ENCODE measurements at regions not wholly inside any gene's neighbourhood (a gene's known extent, or its start where the extent isn't known, plus 50 kb on each side); places are given as distances from the start of the nearest gene placed in this dataset.

DNA sequence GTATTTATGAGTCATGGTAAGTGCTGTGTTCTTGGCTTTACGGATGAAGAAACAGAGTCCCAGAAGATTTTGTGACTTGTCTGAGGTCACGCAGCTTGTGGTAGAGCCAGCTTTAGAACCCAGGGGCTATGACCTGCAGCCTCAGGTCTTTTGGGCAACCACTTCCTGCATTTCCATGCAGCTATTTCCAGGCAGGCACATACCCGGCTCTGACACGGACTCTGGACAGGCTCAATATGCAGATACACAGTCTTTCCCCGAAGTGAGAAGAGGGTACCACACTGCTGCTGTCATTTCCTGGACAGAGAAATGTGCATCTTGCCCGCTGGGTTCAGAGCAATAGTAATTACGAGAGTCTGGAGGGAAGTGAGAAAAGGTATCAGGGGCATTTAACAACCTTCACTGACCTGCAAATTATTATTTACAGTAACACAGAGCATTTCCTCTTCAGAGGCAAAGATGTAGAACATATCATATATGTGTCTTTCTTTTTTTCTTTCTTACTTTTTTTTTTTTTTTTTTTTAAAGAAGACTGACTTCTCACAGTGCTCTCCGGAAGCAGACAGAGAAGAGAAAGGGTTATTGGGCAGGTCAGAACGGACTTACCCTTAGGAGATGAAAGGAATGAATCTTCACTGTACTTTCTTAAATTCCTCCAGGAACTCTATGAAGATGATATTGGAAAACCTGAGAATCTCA lies 185.1 kb downstream of the CLIC5 start:
- DNase-seq (ENCODE audit: low read depth, low spot score) = no peak

DNA sequence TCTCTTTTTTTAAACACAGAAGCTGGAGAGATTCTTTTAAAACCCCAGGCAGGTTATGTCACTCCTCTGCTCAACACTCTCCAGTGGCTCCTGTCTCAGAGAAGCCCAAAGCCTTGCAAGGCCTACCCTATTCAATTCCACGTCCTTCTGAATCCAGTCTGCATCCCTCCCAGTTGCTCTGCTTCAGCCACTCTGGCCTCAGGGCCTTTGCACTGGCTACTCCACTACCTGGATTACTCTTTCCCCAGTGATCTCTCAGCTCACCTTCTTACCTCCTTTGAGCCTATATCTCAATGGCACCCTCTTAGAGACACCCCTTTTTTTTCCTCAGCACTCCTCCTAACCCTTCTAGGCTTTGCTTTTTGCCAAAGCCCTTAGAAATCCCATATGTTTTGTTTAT lies 185.8 kb downstream of the CLIC5 start:
- no peak for DNase-seq (ENCODE audit: low read depth, low spot score)

- DNase-seq (ENCODE audit: low read depth, low spot score) = no peak
Observed at GRCh38 chr6:45827952-45828530, 187.6 kb downstream of the CLIC5 start.

DNA sequence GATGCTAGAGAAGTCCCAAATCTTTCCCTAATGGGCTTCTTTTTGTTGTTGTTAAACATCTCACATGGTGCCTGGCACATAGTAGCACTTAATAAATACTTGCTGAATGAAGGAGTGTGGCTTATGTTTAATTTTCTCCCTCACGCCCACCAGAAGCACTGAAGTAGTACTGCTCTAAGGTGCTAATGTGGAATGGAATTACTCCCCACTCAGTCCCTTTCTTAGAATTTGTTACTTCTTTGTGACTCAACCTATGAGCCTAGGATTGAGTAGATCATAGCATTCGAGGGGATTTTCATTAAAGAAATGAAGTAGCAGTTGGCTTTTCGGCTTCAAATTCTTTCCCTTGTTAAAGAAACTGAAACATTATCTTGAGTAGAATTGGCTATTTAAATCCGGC lies 192.8 kb downstream of the CLIC5 start:
- no peak for DNase-seq (ENCODE audit: low read depth, low spot score)

- DNase-seq (ENCODE audit: low read depth, low spot score) = no peak
Observed at GRCh38 chr6:45822246-45822812, 193.3 kb downstream of the CLIC5 start.

DNA sequence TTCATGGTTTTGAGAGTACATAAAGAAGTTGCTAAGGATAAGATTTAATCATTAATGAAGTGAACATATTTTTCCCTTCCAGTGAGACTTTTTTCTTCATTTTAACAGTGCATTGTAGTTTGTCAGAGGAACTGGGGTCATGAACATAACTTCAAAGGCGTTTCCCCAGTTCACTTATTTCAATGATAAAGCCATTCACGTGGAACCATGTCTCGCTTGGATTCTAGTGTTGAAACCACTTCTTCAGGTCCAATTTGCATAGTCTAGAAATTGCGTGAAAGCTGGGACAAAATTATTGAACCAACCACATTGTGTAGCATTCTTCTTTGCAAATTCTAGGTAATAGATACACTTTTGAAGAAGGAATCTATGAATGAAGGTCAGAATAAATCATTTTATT lies 197.0 kb downstream of the CLIC5 start:
- DNase-seq (ENCODE audit: low read depth, low spot score) = no peak

- DNase-seq (ENCODE audit: low read depth, low spot score) = no peak
Observed at GRCh38 chr6:45816674-45817297, 198.9 kb downstream of the CLIC5 start.

GRCh38 chr6:45815466-45816125 lies 200.1 kb downstream of the CLIC5 start:
- no peak for DNase-seq (ENCODE audit: low read depth, low spot score)

GRCh38 chr6:45814772-45815171 lies 200.9 kb downstream of the CLIC5 start:
- no peak for DNase-seq (ENCODE audit: low read depth, low spot score)

GRCh38 chr6:45813943-45814342 lies 201.7 kb downstream of the CLIC5 start:
- no peak for DNase-seq (ENCODE audit: low read depth, low spot score)

DNA sequence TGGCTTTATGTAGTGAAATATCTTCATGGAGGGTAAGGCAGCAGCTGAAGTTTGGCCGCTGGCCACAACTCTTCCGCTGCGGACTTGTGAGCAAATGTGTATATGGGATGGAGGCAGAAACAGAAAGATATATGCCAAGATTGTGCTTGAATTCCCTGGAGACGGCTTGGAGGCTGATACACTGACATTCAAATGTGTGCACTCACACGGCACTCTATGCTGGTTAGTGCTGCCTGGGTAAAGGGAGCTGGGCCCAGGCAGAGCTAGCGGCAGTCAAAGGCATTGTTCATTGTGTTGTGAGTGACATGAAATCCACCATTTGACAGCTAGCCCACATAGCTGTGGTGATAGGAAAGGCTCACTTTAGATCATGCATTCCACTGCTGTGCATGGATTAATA lies 202.7 kb downstream of the CLIC5 start:
- DNase-seq (ENCODE audit: low read depth, low spot score) = no peak

DNA sequence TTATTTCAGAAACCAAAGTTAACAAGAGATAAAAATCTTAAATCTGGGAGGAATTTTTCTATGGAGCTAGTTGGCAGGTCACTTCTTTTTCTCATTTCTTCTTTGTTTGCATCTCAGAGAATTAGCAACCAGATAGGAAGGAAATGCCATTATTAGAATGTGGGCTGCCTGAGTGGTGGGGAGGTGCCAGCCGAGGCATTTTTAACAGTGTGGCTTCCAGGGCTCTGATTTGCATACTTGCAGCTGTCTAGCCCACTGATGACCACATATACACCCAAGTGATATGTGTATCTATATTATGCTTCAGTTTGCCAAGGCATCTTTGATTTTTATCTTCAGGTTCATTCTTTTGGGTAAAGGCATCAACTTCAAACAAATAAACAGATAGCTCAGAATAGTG lies 206.7 kb downstream of the CLIC5 start:
- DNase-seq (ENCODE audit: low read depth, low spot score) = no peak

DNA sequence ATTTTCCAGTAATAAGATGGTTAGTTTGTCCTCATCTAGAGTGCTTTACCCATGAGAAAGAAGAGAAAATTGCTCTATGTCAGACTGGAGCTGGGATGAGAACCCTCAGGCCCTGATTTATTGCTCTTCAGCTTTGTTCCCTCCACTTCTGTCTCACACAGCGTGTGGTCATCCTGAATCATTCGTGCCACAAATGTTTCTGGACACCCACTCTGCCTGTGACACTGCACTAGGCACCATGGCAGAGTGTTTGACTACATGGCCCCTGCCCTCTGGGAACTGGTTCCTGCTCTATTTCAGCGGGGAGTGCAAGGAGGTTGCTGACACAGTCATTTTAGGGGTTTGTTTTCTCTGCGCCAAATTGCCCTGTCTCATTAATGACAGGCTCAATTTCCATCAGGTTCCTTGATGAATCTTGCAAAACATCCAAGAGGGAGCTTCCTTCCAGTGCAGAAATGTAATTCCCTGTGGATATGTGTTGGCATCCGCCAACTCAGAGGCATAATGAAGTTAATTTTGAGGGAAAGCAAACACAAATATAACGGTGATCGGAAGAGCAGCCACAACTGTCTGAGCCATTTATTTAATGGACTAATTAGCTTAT lies 207.5 kb downstream of the CLIC5 start:
- no peak for DNase-seq (ENCODE audit: low read depth, low spot score)

- DNase-seq (ENCODE audit: low read depth, low spot score) = no peak
Observed at GRCh38 chr6:45807311-45808041, 208.2 kb downstream of the CLIC5 start.

- DNase-seq (ENCODE audit: low read depth, low spot score) = no peak
Observed at GRCh38 chr6:45806172-45806571, 209.5 kb downstream of the CLIC5 start.

GRCh38 chr6:45803071-45803470 lies 212.6 kb downstream of the CLIC5 start:
- no peak for DNase-seq (ENCODE audit: low read depth, low spot score)

DNA sequence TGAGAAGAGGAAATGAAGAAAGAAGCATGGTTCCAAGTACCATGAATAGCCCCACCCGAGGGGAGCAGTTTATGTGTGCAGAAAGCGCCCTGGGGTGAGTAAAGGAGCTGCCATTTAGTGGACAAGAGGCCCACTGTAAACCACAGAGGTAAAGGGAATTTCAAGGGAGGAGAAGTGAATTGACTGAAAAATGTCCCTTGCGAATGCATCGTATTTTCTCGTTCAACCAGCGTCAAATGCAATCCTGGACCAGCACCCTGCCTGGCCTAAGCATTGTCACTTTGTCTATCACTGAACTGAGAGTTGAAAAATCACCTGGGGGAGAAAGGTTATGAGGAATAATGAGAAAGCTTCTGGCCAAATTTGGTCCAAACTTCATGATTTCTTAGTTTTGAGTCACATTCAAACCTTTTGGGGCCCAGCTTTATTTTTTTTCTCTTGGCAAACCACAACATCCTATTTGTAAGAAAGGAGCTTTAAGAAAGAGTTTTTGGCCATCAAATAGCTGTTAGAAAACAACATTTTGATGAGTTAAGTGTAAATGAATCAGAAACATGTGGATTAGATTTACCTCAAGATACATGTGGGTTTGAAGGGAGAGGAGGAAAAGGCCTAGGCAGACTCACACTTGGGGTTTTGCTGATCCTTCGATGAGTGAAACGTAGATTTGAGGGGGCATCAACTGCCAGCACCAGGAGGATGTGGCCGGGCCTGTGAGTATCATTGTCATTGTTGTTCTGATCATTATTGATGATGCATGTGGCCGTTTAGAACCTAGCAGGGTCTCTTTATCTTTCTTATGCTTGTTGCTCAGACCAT lies 214.0 kb downstream of the CLIC5 start:
- DNase-seq (ENCODE audit: low read depth, low spot score) = no peak

- DNase-seq (ENCODE audit: low read depth, low spot score) = no peak
Observed at GRCh38 chr6:45800911-45801310, 214.7 kb downstream of the CLIC5 start.

- DNase-seq (ENCODE audit: low read depth, low spot score) = no peak
Observed at GRCh38 chr6:45795678-45796077, 220.0 kb downstream of the CLIC5 start.

- DNase-seq (ENCODE audit: low read depth, low spot score) = no peak
Observed at GRCh38 chr6:45794465-45794864, 221.2 kb downstream of the CLIC5 start.
